Caco-2 (cell line): ENCODE measurements at regions not wholly inside any gene's neighbourhood (a gene's known extent, or its start where the extent isn't known, plus 50 kb on each side); places are given as distances from the start of the nearest gene placed in this dataset.
"Not testable (repeated sequence)": the region's sequence is repeated elsewhere in the genome, so short reads cannot be mapped to it uniquely, and the experiment has no call there.

Source experiments
- BruUV-seq: library from RNA; stranded (reverse); fragments of 400-500 nt; replicated peaks from 2 replicates; lab custom pipeline; 2021; lab: Mats Ljungman, UMichigan
- CTCF ChIA-PET: fragments of 300-600 bp; sonication (Branson Sonifier 250); formaldehyde crosslinking; loops from one replicate; lab custom pipeline; 2022; ENCODE audit warnings: antibody characterized with exemption; lab: Charles Lee
- POLR2A ChIA-PET: fragments of 300-600 bp; sonication (Branson Sonifier 250); formaldehyde crosslinking; loops from one replicate; lab custom pipeline; 2022; ENCODE audit warnings: antibody characterized with exemption; lab: Charles Lee
- DNase-seq, 2 experiments: peaks; one replicate each; pipeline versions ENCODE4 v3.0.0 to v3.0.0-alpha.2; 2020 to 2022
- H3K27me3 ChIP-seq: replicated peaks from 2 replicates; pipeline ENCODE4 v1.6.0; 2011; ENCODE audit warnings: low read length; ENCODE audit not compliant: control insufficient read depth, insufficient read depth
- H3K36me3 ChIP-seq: 2 replicates; pipeline ENCODE4 v1.5.1; 2011; ENCODE audit warnings: low read length; ENCODE audit not compliant: control insufficient read depth, insufficient read depth
- H3K4me1 ChIP-seq: fragments of 250-450 bp; sonication (Bioruptor Pico); 2 replicates; pipeline ENCODE4 v1.5.1; 2020; ENCODE audit warnings: mild to moderate bottlenecking
- H3K4me3 ChIP-seq: 2 replicates; pipeline ENCODE4 v1.5.1; 2011; ENCODE audit warnings: low read depth, mild to moderate bottlenecking, control low read depth, low read length
- H3K9me3 ChIP-seq: fragments of 250-450 bp; sonication (Bioruptor Pico); 2 replicates; pipeline ENCODE4 v1.5.1; 2020; ENCODE audit warnings: mild to moderate bottlenecking, moderate library complexity
- H3K27ac Mint-ChIP-seq: one replicate; pipeline ENCODE4 v1.8.0; 2022; ENCODE audit warnings: mixed read lengths; ENCODE audit not compliant: unreplicated experiment
- H3K27me3 Mint-ChIP-seq: one replicate; pipeline ENCODE4 v1.8.0; 2022; ENCODE audit warnings: mixed read lengths; ENCODE audit not compliant: insufficient read depth, unreplicated experiment
- H3K36me3 Mint-ChIP-seq: one replicate; pipeline ENCODE4 v1.8.0; 2022; ENCODE audit warnings: mild to moderate bottlenecking, mixed read lengths; ENCODE audit not compliant: insufficient read depth, unreplicated experiment
- H3K4me1 Mint-ChIP-seq: one replicate; pipeline ENCODE4 v1.8.0; 2022; ENCODE audit warnings: low read depth, mixed read lengths; ENCODE audit not compliant: unreplicated experiment
- H3K4me3 Mint-ChIP-seq: one replicate; pipeline ENCODE4 v1.8.0; 2022; ENCODE audit warnings: mild to moderate bottlenecking, moderate library complexity, mixed read lengths; ENCODE audit not compliant: unreplicated experiment
- H3K9me3 Mint-ChIP-seq: one replicate; pipeline ENCODE4 v1.8.0; 2022; ENCODE audit warnings: mixed read lengths; ENCODE audit not compliant: unreplicated experiment
- CTCF ChIP-seq, 2 experiments: fragments of 200-600 bp in 1 of 2; IDR thresholded peaks; 1 replicate in 1 of 2; 2 replicates in 1 of 2; pipeline versions ENCODE4 v1.5.1 to v1.8.0; 2011 to 2022; ENCODE audit warnings: antibody characterized with exemption in 1 of 2, control low read depth in 1 of 2, inconsistent platforms in 1 of 2, low read depth in 1 of 2, low read length in 1 of 2, mild to moderate bottlenecking in 1 of 2, moderate library complexity in 1 of 2; ENCODE audit not compliant: insufficient read depth in 1 of 2, severe bottlenecking in 1 of 2, unreplicated experiment in 1 of 2
- intact Hi-C: fragments of 100-400 bp; cut with micrococcal nuclease; formaldehyde crosslinking; loops from one replicate; pipeline ENCODE4 v1.10.0; 2022; ENCODE audit not compliant: unreplicated experiment

GRCh38 chr18:51350081-51350480 is 152.6 kb upstream of the MEX3C start:
- H3K4me3 Mint-ChIP-seq, result no peak overlapping the region
- H3K9me3 ChIP-seq, result no peaks in the 10 kb centered on the region
- CTCF ChIA-PET, result no interaction called here
- BruUV-seq, result no TSS peak
- no peak for DNase-seq
- no peaks in the 10 kb centered on the region for H3K27me3 ChIP-seq
- TF ChIP-seq CTCF (IDR thresholded peaks at IDR 0.05; ENCODE audit: insufficient read depth in 1 of 2, low read depth in 1 of 2, low read length in 1 of 2, severe bottlenecking in 1 of 2, unreplicated experiment in 1 of 2), result no peak
- peaks cover 5% of the 10 kb centered on the region for H3K4me1 Mint-ChIP-seq
- H3K4me1 ChIP-seq, result no peaks in the 10 kb centered on the region
- POLR2A ChIA-PET, result no interaction called here
- H3K27ac Mint-ChIP-seq, result no peak overlapping the region
- H3K9me3 Mint-ChIP-seq, result no peaks in the 10 kb centered on the region
- H3K36me3 Mint-ChIP-seq, result no peaks in the 10 kb centered on the region
- no peaks in the 10 kb centered on the region for H3K27me3 Mint-ChIP-seq
- H3K4me3 ChIP-seq, result no peak overlapping the region
- no peaks in the 10 kb centered on the region for H3K36me3 ChIP-seq
- intact Hi-C loops, result no loop called here

- Histone ChIP-seq H3K4me1 (0 out of 2 replicates have a peak, but pooled peaks cover under 1% of the 10 kb centered on the region), H3K4me3 (no peak overlapping the region), H3K36me3 (no peaks in the 10 kb centered on the region), H3K9me3 (no peaks in the 10 kb centered on the region), H3K27me3 (no peaks in the 10 kb centered on the region)
- H3K4me1 Mint-ChIP-seq, result peaks cover under 1% of the 10 kb centered on the region
- no peaks in the 10 kb centered on the region for H3K36me3 Mint-ChIP-seq
- no peaks in the 10 kb centered on the region for H3K9me3 Mint-ChIP-seq
- no peak overlapping the region for H3K4me3 Mint-ChIP-seq
- H3K27me3 Mint-ChIP-seq, result no peaks in the 10 kb centered on the region
- POLR2A ChIA-PET, result no interaction called here
- H3K27ac Mint-ChIP-seq, result no peak overlapping the region
- no TSS peak for BruUV-seq
- no peak for TF ChIP-seq CTCF (IDR thresholded peaks at IDR 0.05; ENCODE audit: insufficient read depth in 1 of 2, low read depth in 1 of 2, low read length in 1 of 2, severe bottlenecking in 1 of 2, unreplicated experiment in 1 of 2)
- intact Hi-C loops, result no loop called here
- no peak for DNase-seq
- CTCF ChIA-PET, result no interaction called here
These were observed 158.4 kb upstream of the MEX3C start for GRCh38 chr18:51355841-51356240.

- CTCF ChIA-PET, H3K27me3 ChIP-seq, H3K36me3 ChIP-seq, H3K27ac Mint-ChIP-seq, H3K4me1 ChIP-seq, H3K36me3 Mint-ChIP-seq, POLR2A ChIA-PET, H3K9me3 ChIP-seq, H3K9me3 Mint-ChIP-seq, intact Hi-C loops, DNase-seq, BruUV-seq, H3K4me3 ChIP-seq, H3K4me1 Mint-ChIP-seq, H3K4me3 Mint-ChIP-seq, H3K27me3 Mint-ChIP-seq: not testable (repeated sequence)
These were observed 162.8 kb upstream of the MEX3C start for GRCh38 chr18:51360301-51360700.
